Heart left ventricle (tissue), 16 donors: ENCODE measurements at regions not wholly inside any gene's neighbourhood (a gene's known extent, or its start where the extent isn't known, plus 50 kb on each side); places are given as distances from the start of the nearest gene placed in this dataset.

ENCODE experiments used
- ATAC-seq, 4 donors: fragments of 200-7000 bp; cut with Tn5 transposase; one replicate each; pipeline ENCODE4 v1.9.1; 2020 to 2022; ENCODE audit warnings: moderate library complexity in 4 of 4, mild to moderate bottlenecking in 3 of 4, moderate number of reproducible peaks in 1 of 4
- DNase-seq, 5 donors: peaks; one replicate each; pipeline ENCODE4 v3.0.0-alpha.2; 2020
- H3K27ac ChIP-seq, 12 donors: fragments of 200-600 bp; sonication (generic) in 4 of 12; one replicate each; pipeline versions ENCODE4 v1.5.0 to v1.8.0; 2016 to 2022; ENCODE audit warnings: mild to moderate bottlenecking in 2 of 12
- H3K27me3 ChIP-seq, 9 donors: fragments of 200-600 bp; sonication (generic) in 2 of 9; one replicate each; pipeline versions ENCODE4 v1.5.1 to v1.8.0; 2016 to 2022; ENCODE audit warnings: mild to moderate bottlenecking in 3 of 9
- H3K36me3 ChIP-seq, 9 donors: fragments of 200-600 bp; sonication (generic) in 2 of 9; one replicate each; pipeline versions ENCODE4 v1.5.0 to v1.8.0; 2018 to 2022; ENCODE audit warnings: mild to moderate bottlenecking in 2 of 9
- H3K4me1 ChIP-seq, 12 donors: fragments of 200-600 bp; sonication (generic) in 4 of 12; one replicate each; pipeline versions ENCODE4 v1.5.0 to v1.8.0; 2016 to 2022; ENCODE audit warnings: mild to moderate bottlenecking in 3 of 12
- H3K4me3 ChIP-seq, 12 donors: fragments of 200-600 bp; sonication (generic) in 4 of 12; one replicate each; pipeline versions ENCODE4 v1.5.0 to v1.8.0; 2017 to 2022; ENCODE audit warnings: mild to moderate bottlenecking in 9 of 12, moderate library complexity in 4 of 12
- H3K9me3 ChIP-seq, 12 donors: fragments of 200-600 bp; sonication (generic) in 4 of 12; one replicate each; pipeline versions ENCODE4 v1.5.0 to v1.8.0; 2016 to 2022; ENCODE audit warnings: mild to moderate bottlenecking in 1 of 12
- CTCF ChIP-seq, 12 donors: fragments of 200-600 bp; sonication (generic) in 4 of 12; IDR thresholded peaks; one replicate each; pipeline versions ENCODE4 v1.5.0 to v1.8.0; 2018 to 2022; ENCODE audit warnings: antibody characterized with exemption in 12 of 12, mild to moderate bottlenecking in 5 of 12
- POLR2A ChIP-seq, 2 donors: fragments of 450-650 bp; IDR thresholded peaks; one replicate each; pipeline ENCODE4 v1.6.1; 2017; ENCODE audit warnings: antibody characterized with exemption in 2 of 2, mild to moderate bottlenecking in 2 of 2, moderate library complexity in 2 of 2
- WGBS, 4 donors: extraction: QIAGEN DNeasy Blood & Tissue Kit in 2 of 4; methylation state at CpG; one replicate each; pipeline versions ENCODE4 v1.1.5 to v1.1.7; 2013 to 2018; 5-methylcytosine and 5-hydroxymethylcytosine counted together
- intact Hi-C, 10 donors: fragments of 100-400 bp; cut with DNase I; formaldehyde crosslinking; loops; one replicate each; pipeline versions ENCODE4 v1.11.1 to v1.14.2; 2022
- donor health status: ischemic (EF 13 %, LVEDD 7.1; RV severe dilation, severe dysfunction).
- donor health status: healthy with polysubstance abuse.
- donor health status: DM: no; HTN: yes; CAD: no.
- donor health status: DM: no; HTN: no; CAD: no.
- donor health status: ischemic (EF 25% LVEDD 6.9; RV normal size, moderate dysfunction).
- donor health status: ischemic (EF 25% LVEDD 5.7; RV mildly dilated, moderate dysfunction).
- donor health status: healthy.
- donor health status: DM: yes; HTN: yes; CAD: no.
- donor health status: ischemic (EF 35%, LVEDD 5.7; RV mildly dilated, moderate dysfunction).
- donor health status: nonischemic (EF 11% LVEDD 7.7; RV severe dilation, severe dysfunction).
- donor health status: DM: yes; HTN: yes; CAD: no.
- donor health status: PGD.
- donor health status: ischemic (EF 29% LVEDD 5.4; RV normal size, mild dysfunction).
- donor health status: nonischemic (EF 23%, LVEDD 6.1; RV moderate dilation, normal function).

- no peak for ATAC-seq
- intact Hi-C loops = no loop called here
Measured at GRCh38 chr6:167712731-167713475, 113.8 kb upstream of the AFDN start.

GRCh38 chr6:167714152-167714551 is 112.6 kb upstream of the AFDN start:
- peaks cover 0 to 9% (median 0%) of the 10 kb centered on the region in 9 donors for H3K27me3 ChIP-seq
- DNase-seq (no peak), ATAC-seq (no peak)
- peaks cover 0 to 10% (median 0%) of the 10 kb centered on the region in 12 donors for H3K4me1 ChIP-seq
- H3K4me3 ChIP-seq = no peak overlapping the region
- H3K27ac ChIP-seq = no peak overlapping the region
- 50 to 56% (median 54%) methylated on average over 8 of the region's 8 CpGs for WGBS, 4 donors
- no peaks in the 10 kb centered on the region for H3K36me3 ChIP-seq
- intact Hi-C loops = no loop called here
- H3K9me3 ChIP-seq = no peaks in the 10 kb centered on the region
- TF ChIP-seq POLR2A (IDR thresholded peaks at IDR 0.05) = no peak

More at GRCh38 chr6:167712731-167713475, 113.8 kb upstream of the AFDN start:
- Histone ChIP-seq H3K4me3 (no peak overlapping the region), H3K27me3 (peaks cover 0 to 9% (median 0%) of the 10 kb centered on the region in 9 donors), H3K27ac (no peak overlapping the region), H3K36me3 (no peaks in the 10 kb centered on the region), H3K9me3 (no peaks in the 10 kb centered on the region), H3K4me1 (peaks cover 0 to 10% (median 0%) of the 10 kb centered on the region in 12 donors)
- TF ChIP-seq POLR2A (IDR thresholded peaks at IDR 0.05) (no peak), CTCF (IDR thresholded peaks at IDR 0.05) (no peak)
- no peak for DNase-seq
- WGBS, 4 donors = 76 to 90% (median 83%) methylated on average over 16 to 18 of the region's 18 CpGs

GRCh38 chr6:167717455-167717854 is 109.3 kb upstream of the AFDN start:
- intact Hi-C loops = no loop called here
- Histone ChIP-seq H3K4me1 (peaks cover 0 to 10% (median 0%) of the 10 kb centered on the region in 12 donors), H3K4me3 (no peak overlapping the region), H3K36me3 (no peaks in the 10 kb centered on the region), H3K27ac (no peak overlapping the region), H3K27me3 (peaks cover 0 to 9% (median 0%) of the 10 kb centered on the region in 9 donors), H3K9me3 (no peaks in the 10 kb centered on the region)
- 96 to 97% (median 96%) methylated on average over 9 of the region's 9 CpGs for WGBS, 4 donors
- no peak for TF ChIP-seq CTCF (IDR thresholded peaks at IDR 0.05)
- TF ChIP-seq POLR2A (IDR thresholded peaks at IDR 0.05) = no peak
- DNase-seq (no peak), ATAC-seq (no peak)

- TF ChIP-seq POLR2A (IDR thresholded peaks at IDR 0.05) (no peak), CTCF (IDR thresholded peaks at IDR 0.05) (no peak)
- Histone ChIP-seq H3K4me3 (no peak overlapping the region), H3K9me3 (no peaks in the 10 kb centered on the region), H3K36me3 (no peaks in the 10 kb centered on the region), H3K27me3 (peaks cover 0 to 7% (median 0%) of the 10 kb centered on the region in 9 donors), H3K4me1 (peaks cover 0 to 10% (median 0%) of the 10 kb centered on the region in 12 donors), H3K27ac (no peak overlapping the region)
- DNase-seq (no peak), ATAC-seq (no peak)
- 92 to 99% (median 96%) methylated on average over 2 of the region's 2 CpGs for WGBS, 4 donors
- intact Hi-C loops = no loop called here
Measured at GRCh38 chr6:167717867-167718266, 108.8 kb upstream of the AFDN start.
